WTC11 (cell line): ENCODE measurements at regions not wholly inside any gene's neighbourhood (a gene's known extent, or its start where the extent isn't known, plus 50 kb on each side); places are given as distances from the start of the nearest gene placed in this dataset.
A peak's percentile ranks its signal among the peaks of the same experiment; 100 is the strongest.

Experiments used
- ATAC-seq: fragments of 200-7000 bp; cut with Tn5 transposase; 2 replicates; pipeline ENCODE4 v1.10.0; 2021; ENCODE audit warnings: mild to moderate bottlenecking, moderate library complexity
- CTCF ChIA-PET: fragments of 300-600 bp; sonication (Branson Sonifier 250); formaldehyde crosslinking; loops from one replicate; lab custom pipeline; 2021; ENCODE audit warnings: antibody characterized with exemption; lab: Charles Lee
- POLR2A ChIA-PET: fragments of 350-600 bp; sonication (Branson Sonifier 250); formaldehyde crosslinking; loops from one replicate; lab custom pipeline; 2021; ENCODE audit warnings: antibody characterized with exemption; lab: Charles Lee
- DNase-seq: peaks from one replicate; pipeline ENCODE4 v3.0.0; 2021; ENCODE audit warnings: low spot score
- H3K27ac Mint-ChIP-seq: 2 replicates; pipeline ENCODE4 v1.8.0; 2021; ENCODE audit warnings: mixed read lengths
- H3K27me3 Mint-ChIP-seq: 2 replicates; pipeline ENCODE4 v1.8.0; 2021; ENCODE audit warnings: low read depth, mild to moderate bottlenecking, moderate library complexity, mixed read lengths
- H3K36me3 Mint-ChIP-seq: 2 replicates; pipeline ENCODE4 v1.8.0; 2021; ENCODE audit warnings: mixed read lengths
- H3K4me1 Mint-ChIP-seq: 2 replicates; pipeline ENCODE4 v1.8.0; 2022; ENCODE audit warnings: mixed read lengths
- H3K4me3 Mint-ChIP-seq: 2 replicates; pipeline ENCODE4 v1.8.0; 2021; ENCODE audit warnings: mild to moderate bottlenecking, moderate library complexity, mixed read lengths
- H3K9me3 Mint-ChIP-seq: 2 replicates; pipeline ENCODE4 v1.8.0; 2021; ENCODE audit warnings: mixed read lengths
- ARID4B ChIP-seq: sonication (generic); formaldehyde crosslinking; IDR thresholded peaks from 2 replicates; pipeline ENCODE4 v1.8.0; 2023; ENCODE audit warnings: missing genetic modification reagents, mild to moderate bottlenecking, borderline replicate concordance
- ATF2 ChIP-seq: sonication (generic); formaldehyde crosslinking; IDR thresholded peaks from 2 replicates; pipeline ENCODE4 v1.8.1; 2022; ENCODE audit warnings: low read depth, missing genetic modification reagents, borderline replicate concordance
- CTCF ChIP-seq: fragments of 200-600 bp; IDR thresholded peaks from 2 replicates; pipeline ENCODE4 v1.8.0; 2022; ENCODE audit warnings: antibody characterized with exemption
- E2F1 ChIP-seq: sonication (generic); formaldehyde crosslinking; IDR thresholded peaks from 2 replicates; pipeline ENCODE4 v1.8.0; 2022; ENCODE audit warnings: mild to moderate bottlenecking, missing genetic modification reagents
- ERG ChIP-seq: fragments of 250-450 bp; sonication (Bioruptor Pico); IDR thresholded peaks from 2 replicates; pipeline ENCODE4 v1.8.0; 2021; ENCODE audit warnings: mild to moderate bottlenecking
- ESRRA ChIP-seq: sonication (generic); formaldehyde crosslinking; IDR thresholded peaks from 2 replicates; pipeline ENCODE4 v1.8.1; 2022; ENCODE audit warnings: mild to moderate bottlenecking, missing genetic modification reagents, borderline replicate concordance
- FOXJ3 ChIP-seq: sonication (generic); formaldehyde crosslinking; IDR thresholded peaks from 2 replicates; pipeline ENCODE4 v1.9.0; 2021; ENCODE audit warnings: missing genetic modification reagents, mild to moderate bottlenecking, borderline replicate concordance
- GTF2I ChIP-seq: fragments of 250-450 bp; sonication (Bioruptor Pico); conservative IDR thresholded peaks from 2 replicates; pipeline ENCODE4 v1.4.0; 2021; ENCODE audit warnings: mild to moderate bottlenecking
- JAZF1 ChIP-seq: fragments of 250-450 bp; sonication (Bioruptor Pico); IDR thresholded peaks from 2 replicates; pipeline ENCODE4 v1.9.0; 2021; ENCODE audit warnings: moderate library complexity, mild to moderate bottlenecking, inconsistent platforms
- MYBL2 ChIP-seq: sonication (generic); formaldehyde crosslinking; IDR thresholded peaks from 2 replicates; pipeline ENCODE4 v1.8.1; 2023; ENCODE audit warnings: mild to moderate bottlenecking, moderate library complexity, missing genetic modification reagents
- NFATC4 ChIP-seq: fragments of 250-450 bp; sonication (Bioruptor Pico); IDR thresholded peaks from 2 replicates; pipeline ENCODE4 v1.9.0; 2021; ENCODE audit warnings: mild to moderate bottlenecking
- NR1H2 ChIP-seq: sonication (generic); formaldehyde crosslinking; IDR thresholded peaks from 2 replicates; pipeline ENCODE4 v1.9.0; 2021; ENCODE audit warnings: mild to moderate bottlenecking, moderate library complexity, missing genetic modification reagents
- SMAD4 ChIP-seq: sonication (generic); formaldehyde crosslinking; IDR thresholded peaks from 2 replicates; pipeline ENCODE4 v1.8.0; 2022; ENCODE audit warnings: mild to moderate bottlenecking, missing genetic modification reagents
- SOX15 ChIP-seq: fragments of 250-450 bp; sonication (Bioruptor Pico); IDR thresholded peaks from 2 replicates; pipeline ENCODE4 v1.9.0; 2021; ENCODE audit warnings: mild to moderate bottlenecking
- ZBTB21 ChIP-seq: sonication (generic); formaldehyde crosslinking; IDR thresholded peaks from 2 replicates; pipeline ENCODE4 v1.8.1; 2023; ENCODE audit warnings: mild to moderate bottlenecking, missing genetic modification reagents, borderline replicate concordance
- ZNF138 ChIP-seq: sonication (generic); formaldehyde crosslinking; conservative IDR thresholded peaks from 2 replicates; pipeline ENCODE4 v1.8.1; 2022; ENCODE audit warnings: mild to moderate bottlenecking, moderate library complexity, missing genetic modification reagents
- ZNF232 ChIP-seq: sonication (generic); formaldehyde crosslinking; IDR thresholded peaks from 2 replicates; pipeline ENCODE4 v1.8.0; 2022; ENCODE audit warnings: mild to moderate bottlenecking, missing genetic modification reagents
- ZNF263 ChIP-seq: sonication (generic); formaldehyde crosslinking; IDR thresholded peaks from 2 replicates; pipeline ENCODE4 v1.8.1; 2022; ENCODE audit warnings: low read depth, mild to moderate bottlenecking, moderate library complexity, missing genetic modification reagents
- ZNF416 ChIP-seq: fragments of 250-450 bp; sonication (Bioruptor Pico); IDR thresholded peaks from 2 replicates; pipeline ENCODE4 v1.9.0; 2021; ENCODE audit warnings: mild to moderate bottlenecking, inconsistent platforms
- ZNF425 ChIP-seq: fragments of 250-450 bp; sonication (Bioruptor Pico); conservative IDR thresholded peaks from 2 replicates; pipeline ENCODE4 v1.9.0; 2021; ENCODE audit warnings: mild to moderate bottlenecking
- ZSCAN18 ChIP-seq: fragments of 250-450 bp; sonication (Bioruptor Pico); IDR thresholded peaks from 2 replicates; pipeline ENCODE4 v2.1.2; 2022; ENCODE audit warnings: mild to moderate bottlenecking, moderate library complexity

- TF ChIP-seq ATF2 (CRISPR knock-in tag) = no peak
- TF ChIP-seq ZNF232 (CRISPR knock-in tag) = no peak
- no peak for TF ChIP-seq MYBL2 (CRISPR knock-in tag)
- TF ChIP-seq GTF2I (CRISPR knock-in tag) = no peak
- TF ChIP-seq SOX15 (CRISPR knock-in tag) = no peak
- TF ChIP-seq NR1H2 = no peak
- TF ChIP-seq NFATC4 (CRISPR knock-in tag) = no peak
- no peak for TF ChIP-seq ZNF425
- no peak for TF ChIP-seq ERG (CRISPR knock-in tag)
- no peak for TF ChIP-seq ARID4B (CRISPR knock-in tag)
- no peak for TF ChIP-seq E2F1
- no peak for TF ChIP-seq SMAD4 (CRISPR knock-in tag)
- no peak for TF ChIP-seq ZSCAN18 (CRISPR knock-in tag)
Observed at GRCh38 chr10:10493833-10494232, 523.8 kb upstream of the CELF2 start (continued).

GRCh38 chr10:10497245-10497644, 520.4 kb upstream of the CELF2 start:
- ATAC-seq = peak; percentile 57
- CTCF ChIA-PET = interaction anchor here (0.6 to 1.0 kb wide), 6 partner anchors 11 to 630 kb away, joined by 3 read pairs; no protein-coding TSS in a partner anchor
- Mint-ChIP-seq H3K4me1 (no peaks in the 10 kb centered on the region), H3K4me3 (no peak overlapping the region), H3K36me3 (peaks cover 7% of the 10 kb centered on the region), H3K9me3 (peaks cover 30% of the 10 kb centered on the region), H3K27ac (no peak overlapping the region), H3K27me3 (no peaks in the 10 kb centered on the region)
- POLR2A ChIA-PET = no interaction called here
- DNase-seq = no peak
- TF ChIP-seq ZNF416 (CRISPR knock-in tag) (no peak), ZNF138 (CRISPR knock-in tag) (no peak), ZBTB21 (CRISPR knock-in tag) (no peak), JAZF1 (CRISPR knock-in tag) (no peak), NFATC4 (CRISPR knock-in tag) (no peak), ESRRA (no peak), CTCF (no peak), ZNF263 (CRISPR knock-in tag) (no peak), FOXJ3 (CRISPR knock-in tag) (no peak)
